Ovary (tissue), 3 donors: ENCODE measurements at regions not wholly inside any gene's neighbourhood (a gene's known extent, or its start where the extent isn't known, plus 50 kb on each side); places are given as distances from the start of the nearest gene placed in this dataset.

Experiments
- POLR2A ChIP-seq: fragments of 450-650 bp; IDR thresholded peaks from one replicate; pipeline ENCODE4 v1.6.1; 2017; ENCODE audit warnings: antibody characterized with exemption, mild to moderate bottlenecking, moderate library complexity
- TF ChIP-seq, protein P1 (sequence below), 3 donors: fragments of 450-650 bp in 2 of 3; fragments of 200-600 bp in 1 of 3; IDR thresholded peaks; one replicate each; pipeline versions ENCODE4 v1.5.1 to v1.8.0; 2016 to 2022; ENCODE audit warnings: antibody characterized with exemption in 3 of 3, mild to moderate bottlenecking in 1 of 3
- donor health status: DM: no; HTN: no; CAD: no.

DNA sequence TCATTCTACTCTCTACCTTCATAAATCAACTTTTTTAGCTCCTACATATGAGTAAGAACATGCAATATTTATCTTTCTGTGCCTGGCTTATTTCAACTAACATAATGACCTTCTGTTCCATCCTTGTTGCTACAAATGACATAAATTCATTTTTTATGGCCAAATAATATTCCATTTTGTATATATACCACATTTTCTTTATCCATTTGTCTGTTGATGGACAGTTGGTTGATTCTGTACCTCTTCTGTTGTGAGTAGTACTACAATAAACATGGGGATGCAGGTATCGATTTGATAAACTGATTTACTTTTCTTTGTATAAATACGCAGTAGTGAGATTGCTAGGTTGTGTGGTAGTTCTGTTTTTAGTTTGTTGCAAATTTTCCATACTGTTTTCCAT lies 279.5 kb upstream of the NFIA start:
- TF ChIP-seq, protein P1, sequence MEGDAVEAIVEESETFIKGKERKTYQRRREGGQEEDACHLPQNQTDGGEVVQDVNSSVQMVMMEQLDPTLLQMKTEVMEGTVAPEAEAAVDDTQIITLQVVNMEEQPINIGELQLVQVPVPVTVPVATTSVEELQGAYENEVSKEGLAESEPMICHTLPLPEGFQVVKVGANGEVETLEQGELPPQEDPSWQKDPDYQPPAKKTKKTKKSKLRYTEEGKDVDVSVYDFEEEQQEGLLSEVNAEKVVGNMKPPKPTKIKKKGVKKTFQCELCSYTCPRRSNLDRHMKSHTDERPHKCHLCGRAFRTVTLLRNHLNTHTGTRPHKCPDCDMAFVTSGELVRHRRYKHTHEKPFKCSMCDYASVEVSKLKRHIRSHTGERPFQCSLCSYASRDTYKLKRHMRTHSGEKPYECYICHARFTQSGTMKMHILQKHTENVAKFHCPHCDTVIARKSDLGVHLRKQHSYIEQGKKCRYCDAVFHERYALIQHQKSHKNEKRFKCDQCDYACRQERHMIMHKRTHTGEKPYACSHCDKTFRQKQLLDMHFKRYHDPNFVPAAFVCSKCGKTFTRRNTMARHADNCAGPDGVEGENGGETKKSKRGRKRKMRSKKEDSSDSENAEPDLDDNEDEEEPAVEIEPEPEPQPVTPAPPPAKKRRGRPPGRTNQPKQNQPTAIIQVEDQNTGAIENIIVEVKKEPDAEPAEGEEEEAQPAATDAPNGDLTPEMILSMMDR (IDR thresholded peaks at IDR 0.05) = no peak
- no peak for TF ChIP-seq POLR2A
